ENCODE measurements at regions not wholly inside any gene's neighbourhood (a gene's known extent, or its start where the extent isn't known, plus 50 kb on each side); places are given as distances from the start of the nearest gene placed in this dataset.

- Histone ChIP-seq H2BK120ac (ENCODE audit: low read depth, low read length) (no peak overlapping the region), H3K36me3 (replicated peaks in 1 of 2; ENCODE audit: control insufficient read depth in 2 of 2, insufficient read depth in 2 of 2, low read length in 2 of 2) (no peaks in the 10 kb centered on the region)
- DNase-seq (ENCODE audit: low spot score): no peak
Observed at GRCh38 chr3:153970741-153971347, 150.3 kb upstream of the ARHGEF26 start.

DNA sequence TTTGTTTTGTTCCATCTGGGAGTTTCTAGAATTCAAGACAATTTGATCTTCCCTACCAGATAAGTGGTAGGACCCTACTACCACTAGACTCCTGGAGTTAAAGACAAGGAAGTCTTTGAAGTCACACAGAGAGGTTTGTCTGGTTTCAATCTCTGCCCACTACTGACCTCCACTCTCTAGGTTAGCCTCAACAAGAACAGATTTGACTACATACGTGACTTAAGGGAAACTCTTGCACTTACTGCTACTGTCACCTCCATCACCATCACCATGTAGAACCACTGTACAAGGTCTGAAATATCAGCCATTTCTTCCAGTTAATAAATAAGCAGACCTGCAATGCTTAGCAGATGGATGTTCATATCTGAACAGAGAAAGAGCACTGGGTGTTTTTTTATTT is 148.3 kb upstream of the ARHGEF26 start:
- Histone ChIP-seq H4K8ac (ENCODE audit: low read depth, low read length) (no peak overlapping the region), H3K4me3 (ENCODE audit: low read length in 2 of 2) (no peak overlapping the region), H3K27ac (replicated peaks; ENCODE audit: low read length) (no peak overlapping the region), H3K23ac (ENCODE audit: low read depth, low read length, poor library complexity) (no peak overlapping the region), H2BK5ac (ENCODE audit: low read length) (no peak overlapping the region), H2BK15ac (ENCODE audit: low read length) (no peak overlapping the region), H3K27me3 (ENCODE audit: control insufficient read depth in 3 of 3, insufficient read depth in 3 of 3, low read depth in 1 of 3, low read length in 3 of 3) (peaks cover 0 to 4% (median 0%) of the 10 kb centered on the region in 3 experiments), H3K9me3 (replicated peaks in 1 of 2; ENCODE audit: control insufficient read depth in 2 of 2, insufficient read depth in 1 of 2, low read depth in 1 of 2, low read length in 2 of 2) (no peaks in the 10 kb centered on the region), H2AFZ (ENCODE audit: low read length) (no peak overlapping the region), H3K36me3 (replicated peaks in 1 of 2; ENCODE audit: control insufficient read depth in 2 of 2, insufficient read depth in 2 of 2, low read length in 2 of 2) (no peaks in the 10 kb centered on the region), H3K4ac (ENCODE audit: low read length) (no peak overlapping the region), H4K91ac (ENCODE audit: low read depth, low read length, poor library complexity) (no peak overlapping the region), H2BK12ac (ENCODE audit: low read length) (no peak overlapping the region), H3K14ac (ENCODE audit: low read length) (no peak overlapping the region), H3K79me1 (ENCODE audit: low read depth, low read length) (no peaks in the 10 kb centered on the region), H3K4me2 (ENCODE audit: insufficient read depth, low read length, poor library complexity, severe bottlenecking) (no peak overlapping the region), H2BK120ac (ENCODE audit: low read depth, low read length) (no peak overlapping the region), H3K4me1 (ENCODE audit: control insufficient read depth in 2 of 2, insufficient read depth in 1 of 2, low read depth in 1 of 2, low read length in 2 of 2) (peaks cover 0 to 6% of the 10 kb centered on the region in 2 donors), H3K18ac (ENCODE audit: low read length) (no peak overlapping the region), H2AK5ac (ENCODE audit: low read depth, low read length) (no peak overlapping the region), H3K9ac (ENCODE audit: low read depth, low read length, poor library complexity) (no peak overlapping the region)
- no peak for DNase-seq (ENCODE audit: low spot score)
- no CpG with 5 or more reads among the region's 1 CpG for WGBS, 2 donors (ENCODE audit: extremely low coverage in 2 of 2, insufficient read length in 2 of 2, insufficient replicate concordance in 1 of 2)

More at GRCh38 chr3:153970741-153971347, 150.3 kb upstream of the ARHGEF26 start:
- H2BK5ac ChIP-seq (ENCODE audit: low read length): no peak overlapping the region
- no peak overlapping the region for H2BK12ac ChIP-seq (ENCODE audit: low read length)
- H4K8ac ChIP-seq (ENCODE audit: low read depth, low read length): no peak overlapping the region
- H4K91ac ChIP-seq (ENCODE audit: low read depth, low read length, poor library complexity): no peak overlapping the region
- no peak overlapping the region for H3K27ac ChIP-seq (replicated peaks; ENCODE audit: low read length)
- peaks cover 0 to 4% (median 0%) of the 10 kb centered on the region in 3 experiments for H3K27me3 ChIP-seq (ENCODE audit: control insufficient read depth in 3 of 3, insufficient read depth in 3 of 3, low read depth in 1 of 3, low read length in 3 of 3)
- no peaks in the 10 kb centered on the region for H3K9me3 ChIP-seq (replicated peaks in 1 of 2; ENCODE audit: control insufficient read depth in 2 of 2, insufficient read depth in 1 of 2, low read depth in 1 of 2, low read length in 2 of 2)
- no peak overlapping the region for H3K4me3 ChIP-seq (ENCODE audit: low read length in 2 of 2)
- H2BK15ac ChIP-seq (ENCODE audit: low read length): no peak overlapping the region
- H3K4me1 ChIP-seq (ENCODE audit: control insufficient read depth in 2 of 2, insufficient read depth in 1 of 2, low read depth in 1 of 2, low read length in 2 of 2): no peaks in the 10 kb centered on the region
- WGBS, 2 donors (ENCODE audit: extremely low coverage in 2 of 2, insufficient read length in 2 of 2, insufficient replicate concordance in 1 of 2): no CpG with 5 or more reads among the region's 1 CpG
- no peak overlapping the region for H3K23ac ChIP-seq (ENCODE audit: low read depth, low read length, poor library complexity)
- no peaks in the 10 kb centered on the region for H3K79me1 ChIP-seq (ENCODE audit: low read depth, low read length)
- H3K14ac ChIP-seq (ENCODE audit: low read length): no peak overlapping the region
- no peak overlapping the region for H3K4ac ChIP-seq (ENCODE audit: low read length)
- H2AFZ ChIP-seq (ENCODE audit: low read length): no peak overlapping the region
- no peak overlapping the region for H3K4me2 ChIP-seq (ENCODE audit: insufficient read depth, low read length, poor library complexity, severe bottlenecking)
- no peak overlapping the region for H2AK5ac ChIP-seq (ENCODE audit: low read depth, low read length)
- H3K9ac ChIP-seq (ENCODE audit: low read depth, low read length, poor library complexity): no peak overlapping the region
- no peak overlapping the region for H3K18ac ChIP-seq (ENCODE audit: low read length)

DNA sequence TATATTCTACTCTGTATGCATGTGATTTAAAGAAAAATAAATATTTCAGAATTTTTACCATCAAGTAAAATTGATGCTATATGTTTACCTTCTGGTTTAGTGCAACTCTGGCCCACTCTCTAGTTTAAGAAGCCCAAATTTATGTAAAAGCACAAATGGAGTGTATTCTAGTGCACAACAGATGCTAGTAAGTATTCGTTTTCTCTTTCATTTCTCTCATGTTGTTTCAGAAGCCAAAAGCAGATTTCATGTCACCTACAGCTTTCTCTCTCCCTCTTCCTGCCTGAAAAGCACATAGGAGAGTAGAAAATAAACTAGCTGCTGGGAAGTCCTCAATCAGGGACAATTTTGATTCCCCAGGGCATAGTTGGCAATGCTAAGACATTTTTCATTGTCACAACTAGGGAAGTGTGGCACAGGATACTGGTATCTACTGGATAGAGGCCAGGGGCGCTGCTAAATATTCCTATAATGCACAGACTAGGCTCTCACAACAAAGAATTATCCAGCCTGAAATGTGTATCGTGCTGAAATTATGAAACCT is 147.4 kb upstream of the ARHGEF26 start:
- no CpG with 5 or more reads among the region's 3 CpGs for WGBS, 2 donors (ENCODE audit: extremely low coverage in 2 of 2, insufficient read length in 2 of 2, insufficient replicate concordance in 1 of 2)
- Histone ChIP-seq H2BK12ac (ENCODE audit: low read length) (no peak overlapping the region), H3K27me3 (ENCODE audit: control insufficient read depth in 3 of 3, insufficient read depth in 3 of 3, low read depth in 1 of 3, low read length in 3 of 3) (peaks cover 0 to 4% (median 0%) of the 10 kb centered on the region in 3 experiments), H3K4ac (ENCODE audit: low read length) (no peak overlapping the region), H3K4me1 (ENCODE audit: control insufficient read depth in 2 of 2, insufficient read depth in 1 of 2, low read depth in 1 of 2, low read length in 2 of 2) (peaks cover 0 to 6% of the 10 kb centered on the region in 2 donors), H4K91ac (ENCODE audit: low read depth, low read length, poor library complexity) (no peak overlapping the region), H2AK5ac (ENCODE audit: low read depth, low read length) (no peak overlapping the region), H3K79me1 (ENCODE audit: low read depth, low read length) (no peaks in the 10 kb centered on the region), H3K27ac (replicated peaks; ENCODE audit: low read length) (no peak overlapping the region), H2AFZ (ENCODE audit: low read length) (no peak overlapping the region), H2BK15ac (ENCODE audit: low read length) (no peak overlapping the region), H3K18ac (ENCODE audit: low read length) (no peak overlapping the region), H4K8ac (ENCODE audit: low read depth, low read length) (no peak overlapping the region), H3K9ac (ENCODE audit: low read depth, low read length, poor library complexity) (no peak overlapping the region), H2BK120ac (ENCODE audit: low read depth, low read length) (no peak overlapping the region), H3K14ac (ENCODE audit: low read length) (no peak overlapping the region), H3K4me3 (ENCODE audit: low read length in 2 of 2) (no peak overlapping the region), H3K23ac (ENCODE audit: low read depth, low read length, poor library complexity) (no peak overlapping the region), H2BK5ac (ENCODE audit: low read length) (no peak overlapping the region), H3K9me3 (replicated peaks in 1 of 2; ENCODE audit: control insufficient read depth in 2 of 2, insufficient read depth in 1 of 2, low read depth in 1 of 2, low read length in 2 of 2) (no peaks in the 10 kb centered on the region), H3K4me2 (ENCODE audit: insufficient read depth, low read length, poor library complexity, severe bottlenecking) (no peak overlapping the region), H3K36me3 (replicated peaks in 1 of 2; ENCODE audit: control insufficient read depth in 2 of 2, insufficient read depth in 2 of 2, low read length in 2 of 2) (no peaks in the 10 kb centered on the region)
- DNase-seq (ENCODE audit: low spot score): no peak

DNA sequence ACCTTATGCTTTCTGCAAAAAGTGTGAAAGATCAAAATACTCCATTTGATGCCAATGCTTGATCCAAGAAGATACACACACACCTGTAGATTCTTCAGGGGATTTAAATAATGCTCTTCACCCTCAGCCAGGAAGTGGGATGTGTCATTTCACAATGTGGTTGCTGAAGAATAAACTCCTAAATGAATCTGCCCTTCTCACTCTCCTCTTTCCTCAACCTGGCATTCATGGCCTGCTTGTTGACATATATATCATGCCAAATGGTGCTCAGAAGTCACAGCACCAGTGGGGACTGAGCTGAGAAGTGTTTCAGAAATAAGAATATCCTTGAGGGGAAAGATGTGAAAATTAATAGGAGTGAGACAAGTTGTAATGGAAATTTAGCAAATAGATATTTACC is 146.6 kb upstream of the ARHGEF26 start:
- Histone ChIP-seq H3K36me3 (replicated peaks in 1 of 2; ENCODE audit: control insufficient read depth in 2 of 2, insufficient read depth in 2 of 2, low read length in 2 of 2) (no peaks in the 10 kb centered on the region), H2BK120ac (ENCODE audit: low read depth, low read length) (no peak overlapping the region), H3K27me3 (ENCODE audit: control insufficient read depth in 3 of 3, insufficient read depth in 3 of 3, low read depth in 1 of 3, low read length in 3 of 3) (peaks cover 0 to 4% (median 0%) of the 10 kb centered on the region in 3 experiments), H4K8ac (ENCODE audit: low read depth, low read length) (no peak overlapping the region), H3K9ac (ENCODE audit: low read depth, low read length, poor library complexity) (no peak overlapping the region), H3K27ac (replicated peaks; ENCODE audit: low read length) (no peak overlapping the region), H3K23ac (ENCODE audit: low read depth, low read length, poor library complexity) (no peak overlapping the region), H4K91ac (ENCODE audit: low read depth, low read length, poor library complexity) (no peak overlapping the region), H3K18ac (ENCODE audit: low read length) (no peak overlapping the region), H2BK12ac (ENCODE audit: low read length) (no peak overlapping the region), H3K9me3 (replicated peaks in 1 of 2; ENCODE audit: control insufficient read depth in 2 of 2, insufficient read depth in 1 of 2, low read depth in 1 of 2, low read length in 2 of 2) (no peaks in the 10 kb centered on the region), H3K4ac (ENCODE audit: low read length) (no peak overlapping the region), H2AFZ (ENCODE audit: low read length) (no peak overlapping the region), H2BK5ac (ENCODE audit: low read length) (no peak overlapping the region), H2BK15ac (ENCODE audit: low read length) (no peak overlapping the region), H3K4me1 (ENCODE audit: control insufficient read depth in 2 of 2, insufficient read depth in 1 of 2, low read depth in 1 of 2, low read length in 2 of 2) (peaks cover 0 to 6% of the 10 kb centered on the region in 2 donors), H2AK5ac (ENCODE audit: low read depth, low read length) (no peak overlapping the region), H3K4me3 (ENCODE audit: low read length in 2 of 2) (no peak overlapping the region), H3K14ac (ENCODE audit: low read length) (no peak overlapping the region), H3K79me1 (ENCODE audit: low read depth, low read length) (no peaks in the 10 kb centered on the region), H3K4me2 (ENCODE audit: insufficient read depth, low read length, poor library complexity, severe bottlenecking) (no peak overlapping the region)
- no peak for DNase-seq (ENCODE audit: low spot score)
